ENCODE measurements at regions not wholly inside any gene's neighbourhood (a gene's known extent, or its start where the extent isn't known, plus 50 kb on each side); places are given as distances from the start of the nearest gene placed in this dataset.

- DNase-seq (ENCODE audit: low read depth) = no peak
Observed at GRCh38 chr9:80906728-80907127, 782.6 kb downstream of the TLE1 start.

- peak; percentile 50 for DNase-seq (ENCODE audit: low read depth)
Observed at GRCh38 chr9:80899208-80899607, 790.1 kb downstream of the TLE1 start.

- DNase-seq (ENCODE audit: low read depth) = no peak
Observed at GRCh38 chr9:80893190-80893589, 796.2 kb downstream of the TLE1 start.

GRCh38 chr9:80892703-80893102, 796.6 kb downstream of the TLE1 start:
- DNase-seq (ENCODE audit: low read depth) = no peak

GRCh38 chr9:80890124-80890523, 799.2 kb downstream of the TLE1 start:
- DNase-seq (ENCODE audit: low read depth) = peak; percentile 24

GRCh38 chr9:80885894-80886293, 803.5 kb downstream of the TLE1 start:
- peak; percentile 38 for DNase-seq (ENCODE audit: low read depth)

GRCh38 chr9:80883826-80884579, 805.3 kb downstream of the TLE1 start:
- DNase-seq (ENCODE audit: low read depth) = no peak

GRCh38 chr9:80883426-80883825, 805.9 kb downstream of the TLE1 start:
- DNase-seq (ENCODE audit: low read depth) = no peak

GRCh38 chr9:80881940-80882339, 807.4 kb downstream of the TLE1 start:
- no peak for DNase-seq (ENCODE audit: low read depth)

- no peak for DNase-seq (ENCODE audit: low read depth)
Observed at GRCh38 chr9:80881320-80881719, 808.0 kb downstream of the TLE1 start.

GRCh38 chr9:80878556-80878955, 810.8 kb downstream of the TLE1 start:
- DNase-seq (ENCODE audit: low read depth) = peak; percentile 71

- DNase-seq (ENCODE audit: low read depth) = no peak
Observed at GRCh38 chr9:80875947-80876346, 813.4 kb downstream of the TLE1 start.

GRCh38 chr9:80874276-80874675, 815.1 kb downstream of the TLE1 start:
- peak; percentile 94 for DNase-seq (ENCODE audit: low read depth)

- DNase-seq (ENCODE audit: low read depth) = peak; percentile 57
Observed at GRCh38 chr9:80873861-80874260, 815.5 kb downstream of the TLE1 start.

GRCh38 chr9:80871596-80871995, 817.8 kb downstream of the TLE1 start:
- DNase-seq (ENCODE audit: low read depth) = no peak

GRCh38 chr9:80867731-80868130, 821.6 kb downstream of the TLE1 start:
- peak; percentile 77 for DNase-seq (ENCODE audit: low read depth)

GRCh38 chr9:80866576-80867227, 822.6 kb downstream of the TLE1 start:
- peak; percentile 77 for DNase-seq (ENCODE audit: low read depth)

- DNase-seq (ENCODE audit: low read depth) = peak; percentile 19
Observed at GRCh38 chr9:80866121-80866520, 823.2 kb downstream of the TLE1 start.

GRCh38 chr9:80843028-80843427, 846.3 kb downstream of the TLE1 start:
- no peak for DNase-seq (ENCODE audit: low read depth)

GRCh38 chr9:80842389-80842788, 847.0 kb downstream of the TLE1 start:
- DNase-seq (ENCODE audit: low read depth) = peak; percentile 3

- DNase-seq (ENCODE audit: low read depth) = no peak
Observed at GRCh38 chr9:80841888-80842287, 847.5 kb downstream of the TLE1 start.

- no peak for DNase-seq (ENCODE audit: low read depth)
Observed at GRCh38 chr9:80839821-80840675, 849.3 kb downstream of the TLE1 start.

- no peak for DNase-seq (ENCODE audit: low read depth)
Observed at GRCh38 chr9:80836013-80836412, 853.3 kb downstream of the TLE1 start.
